HG03139 (cell line): ENCODE measurements at regions not wholly inside any gene's neighbourhood (a gene's known extent, or its start where the extent isn't known, plus 50 kb on each side); places are given as distances from the start of the nearest gene placed in this dataset.

Source experiments
- ATAC-seq: cut with Tn5 transposase; IDR thresholded peaks from one replicate; pipeline ENCODE4 v1.9.1; 2021; ENCODE audit not compliant: unreplicated experiment

DNA sequence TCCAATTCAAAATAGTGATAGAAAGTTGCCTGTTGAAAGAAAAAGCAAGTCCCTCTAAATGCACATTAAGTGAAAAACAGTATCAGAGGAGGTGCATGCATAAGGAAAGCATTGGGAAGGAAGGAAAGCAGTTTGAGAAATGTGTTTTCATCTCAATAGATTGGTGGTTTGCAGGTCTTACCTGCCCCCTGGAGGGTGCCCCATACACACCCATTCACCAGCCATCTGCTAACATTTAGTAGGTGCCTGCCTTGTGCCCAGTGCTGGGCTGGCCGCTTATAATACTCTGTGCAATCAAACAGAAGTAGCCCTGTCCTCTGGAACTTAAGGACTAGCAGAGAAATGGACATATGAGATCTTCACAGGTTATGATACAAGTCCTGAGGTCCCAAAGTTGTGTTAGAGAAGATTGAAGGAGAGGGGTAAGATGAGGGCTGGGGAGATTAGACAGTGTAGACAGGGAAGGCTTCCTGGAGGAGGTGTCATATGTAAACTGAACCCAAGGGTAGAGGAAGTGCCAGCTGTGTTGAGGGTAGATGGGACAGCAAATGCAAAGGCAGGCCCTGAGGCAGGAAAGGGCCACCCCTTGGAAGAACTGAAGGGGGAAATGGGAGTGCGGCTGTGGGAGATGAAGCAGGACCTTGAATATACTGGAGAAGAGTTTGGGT is 184.2 kb downstream of the MN1 start:
- no peak for ATAC-seq

DNA sequence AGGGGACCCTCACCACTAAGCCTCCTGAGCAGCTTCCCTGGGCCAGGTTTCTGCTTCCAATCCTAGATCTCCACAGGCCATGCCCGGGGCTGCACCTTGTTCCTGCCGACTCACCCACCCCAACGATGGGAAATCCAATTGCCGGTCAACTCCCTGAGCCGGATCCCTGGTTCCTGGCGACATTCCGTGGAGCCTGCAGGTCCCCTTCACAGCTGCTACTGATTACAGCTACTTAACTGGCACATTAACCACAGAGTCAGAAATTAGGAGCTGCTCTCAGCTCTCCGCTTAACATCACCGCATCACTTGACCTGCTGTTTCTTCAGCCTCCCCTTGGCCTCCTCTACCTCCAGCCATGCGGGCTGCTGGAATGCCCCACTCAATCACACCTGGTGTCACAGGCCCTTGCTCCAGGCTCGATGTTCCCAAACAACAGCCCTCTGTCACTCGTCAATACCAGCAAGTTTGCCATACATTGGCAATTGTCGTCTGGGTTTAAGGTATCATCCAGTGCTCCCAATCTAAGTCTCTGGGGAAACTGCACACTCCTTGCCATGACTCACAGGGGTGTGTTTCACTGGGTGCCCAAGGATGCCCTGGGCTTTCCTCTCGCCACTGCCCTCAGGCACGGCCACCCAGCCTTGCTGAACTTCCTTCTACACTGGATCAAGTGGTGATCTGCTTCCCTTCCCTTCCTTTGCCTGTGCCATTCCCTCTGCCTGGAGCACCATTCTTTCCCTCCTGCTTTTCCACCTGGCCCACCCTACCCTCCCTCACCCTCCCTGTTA is 181.0 kb downstream of the MN1 start:
- no peak for ATAC-seq

DNA sequence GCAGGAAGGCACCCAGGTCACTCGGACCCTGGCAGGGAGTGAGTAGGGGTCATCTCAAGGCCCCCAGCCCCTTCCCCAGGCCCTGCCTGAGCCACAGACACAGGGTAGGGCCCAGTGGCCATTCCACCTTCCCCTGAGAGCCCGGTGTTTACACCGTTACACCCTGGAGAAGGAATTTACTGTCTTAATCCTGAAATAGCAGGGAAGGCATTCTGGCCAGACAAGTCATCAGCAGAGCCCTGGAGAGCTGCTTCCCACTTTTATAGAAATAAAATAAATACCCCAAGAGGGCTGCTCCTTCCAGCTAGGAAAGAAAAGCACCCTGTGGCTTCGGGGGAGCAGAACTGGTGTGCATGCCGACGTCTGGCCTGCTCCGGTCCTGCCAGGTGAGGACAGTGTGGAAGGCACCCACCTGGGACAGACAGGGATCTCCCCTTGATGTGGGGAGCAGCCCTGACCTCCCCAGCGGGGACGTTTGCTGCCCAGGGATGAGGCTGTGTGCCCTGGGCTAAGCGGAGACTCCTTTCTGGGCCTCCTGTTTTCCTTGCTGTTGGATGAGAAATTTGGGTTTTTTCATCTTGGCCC is 180.0 kb downstream of the MN1 start:
- ATAC-seq, result no peak

DNA sequence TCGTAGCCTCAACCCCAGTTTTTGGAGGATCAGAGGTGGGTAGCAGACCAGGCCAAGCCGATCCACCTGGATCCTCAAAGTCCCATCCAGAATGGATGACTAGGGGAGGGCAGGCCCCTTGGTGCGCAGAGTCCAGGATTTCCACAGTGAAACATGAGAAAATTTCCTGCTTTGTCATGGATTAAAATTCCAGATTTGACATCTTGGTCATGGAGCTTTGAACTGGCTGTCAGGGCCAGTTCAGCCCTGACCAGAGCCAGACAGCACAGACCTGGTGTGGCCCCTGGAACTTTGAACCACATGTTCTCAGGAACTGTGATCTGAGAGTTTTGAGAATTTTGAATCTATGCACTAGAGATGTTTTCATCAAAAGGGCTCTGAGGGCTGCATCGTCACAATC is 177.5 kb downstream of the MN1 start:
- ATAC-seq, result no peak

DNA sequence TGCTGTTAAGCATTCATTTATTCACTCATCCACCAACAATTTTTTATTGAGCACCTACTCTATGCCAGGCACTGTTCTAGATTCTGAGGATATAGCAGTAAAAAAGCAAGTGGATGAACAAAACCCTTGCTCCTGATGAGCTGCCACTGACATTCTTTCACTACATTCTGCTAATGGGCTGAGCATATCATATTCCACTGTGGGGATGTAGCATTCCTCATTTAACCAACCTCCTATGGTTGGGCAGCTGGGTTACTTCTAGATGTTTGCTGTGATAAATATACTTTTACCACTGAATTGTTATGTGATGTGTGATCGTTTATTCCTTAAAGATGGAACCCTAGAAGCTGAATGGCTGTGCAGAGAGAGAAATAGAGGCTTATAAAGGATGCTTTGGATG is 176.9 kb downstream of the MN1 start:
- ATAC-seq, result no peak

DNA sequence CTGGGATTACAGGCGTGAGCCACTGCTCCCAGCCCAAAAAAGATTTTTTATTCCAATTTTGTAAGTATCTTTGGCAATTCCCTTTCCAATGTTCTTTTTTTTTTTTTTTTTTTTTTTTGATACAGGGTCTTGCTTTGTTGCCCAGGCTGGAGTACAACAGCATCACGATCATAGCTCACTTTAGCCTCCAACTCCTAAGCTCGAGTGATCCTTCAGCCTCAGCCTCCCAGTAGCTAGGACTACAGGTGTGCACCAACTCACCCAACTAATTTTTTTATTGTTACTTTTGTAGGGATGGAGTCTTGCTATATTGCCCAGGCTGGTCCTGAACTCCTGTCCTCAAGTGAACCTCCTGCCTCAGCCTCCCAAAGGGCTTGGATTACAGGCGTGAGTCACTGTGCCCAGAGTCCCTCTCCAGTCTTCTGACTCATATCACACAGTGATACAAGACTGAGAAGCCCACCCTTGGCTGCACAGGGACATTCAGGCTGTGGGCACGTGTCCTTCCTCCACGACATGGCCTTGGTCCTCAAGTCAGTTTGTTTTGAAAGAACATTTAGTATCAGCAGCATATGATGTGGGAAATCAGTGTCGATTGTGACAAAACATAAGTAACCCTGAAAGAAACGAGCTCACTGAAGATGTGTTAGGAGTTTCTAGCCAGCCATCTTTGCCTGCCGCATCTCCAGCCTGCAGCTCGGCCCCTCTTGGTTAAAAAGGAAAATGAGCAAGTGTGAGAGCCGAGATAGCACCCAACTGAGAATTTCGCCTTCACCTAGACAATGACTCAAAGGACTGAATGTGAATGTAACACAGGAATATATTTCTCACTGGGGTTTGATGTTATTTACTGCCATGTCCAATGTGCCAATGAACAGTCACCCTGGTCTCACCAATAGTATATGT is 175.5 kb downstream of the MN1 start:
- ATAC-seq, result no peak

DNA sequence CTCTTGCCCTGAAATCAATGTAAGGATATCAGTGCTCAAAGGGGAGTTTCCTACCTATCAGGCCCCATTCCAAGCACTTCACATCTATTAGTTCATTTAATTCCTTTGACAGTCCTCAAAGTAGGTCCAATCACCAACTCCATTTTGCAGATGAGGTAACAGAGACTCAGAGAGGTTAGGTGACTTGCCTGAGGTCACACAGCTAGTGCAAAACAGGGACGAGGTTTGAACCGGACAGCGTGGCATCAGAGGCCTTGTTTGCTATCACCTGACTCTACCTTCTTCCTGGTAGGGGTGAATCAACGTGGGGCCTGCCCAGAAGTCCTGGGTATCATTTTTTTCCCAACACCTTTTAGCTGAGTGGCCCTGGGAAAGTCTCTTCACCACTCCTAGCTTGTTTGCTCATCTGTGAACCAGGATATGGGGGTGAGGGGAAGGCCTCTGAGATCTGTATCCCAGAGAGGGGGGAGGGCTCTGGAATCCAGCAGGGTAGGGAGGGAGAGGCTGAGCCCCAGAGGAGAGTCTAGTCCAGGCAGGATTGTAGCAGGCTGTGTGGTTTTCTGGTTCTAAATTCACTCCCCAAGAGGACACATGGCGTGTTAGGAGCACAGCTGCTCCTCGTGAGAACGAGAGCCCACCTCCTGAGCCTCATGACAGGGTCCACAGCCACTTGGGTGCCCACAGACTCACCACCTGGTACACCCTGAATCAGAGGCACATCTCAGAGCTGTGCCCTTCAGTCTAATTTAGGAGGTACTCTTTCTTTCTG is 174.7 kb downstream of the MN1 start:
- ATAC-seq, result no peak

DNA sequence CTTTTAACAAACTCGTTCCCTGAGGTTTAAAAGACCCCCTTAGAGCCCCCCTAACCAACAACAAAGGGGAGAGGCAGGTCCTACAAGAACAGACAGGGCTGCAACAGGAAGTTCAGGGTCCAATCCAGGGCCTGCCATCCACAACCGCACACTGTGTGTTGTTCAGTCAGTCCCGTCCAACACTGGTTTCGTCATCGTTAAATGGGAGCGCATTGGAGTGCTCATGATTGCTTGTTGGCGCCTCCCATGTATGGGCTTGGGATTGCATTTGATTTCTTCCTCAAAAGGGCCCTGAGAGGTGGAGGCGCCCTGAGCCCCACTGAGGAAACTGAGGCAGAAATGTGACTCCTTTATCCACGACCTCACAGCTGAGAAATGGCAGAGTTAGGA is 174.1 kb downstream of the MN1 start:
- ATAC-seq, result no peak

DNA sequence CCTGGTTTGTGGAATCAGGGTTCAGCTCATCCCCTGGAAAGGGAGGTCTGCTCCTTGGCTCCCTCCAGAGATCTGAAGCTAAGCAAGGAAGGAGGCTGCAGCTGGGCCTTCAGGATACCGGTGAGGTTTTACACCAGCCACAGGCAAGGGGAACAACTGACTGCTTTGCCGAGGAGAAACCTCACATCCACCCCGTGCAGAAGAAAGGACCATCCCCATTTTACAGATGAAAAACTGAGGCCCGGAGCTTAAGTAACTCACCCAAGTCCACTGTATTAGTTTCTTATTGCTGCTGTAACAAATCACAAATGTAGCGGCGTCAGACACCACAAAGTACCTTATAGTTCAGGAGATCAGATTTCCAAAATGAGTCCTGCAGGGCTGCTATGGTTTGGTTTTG is 173.7 kb downstream of the MN1 start:
- ATAC-seq, result no peak

DNA sequence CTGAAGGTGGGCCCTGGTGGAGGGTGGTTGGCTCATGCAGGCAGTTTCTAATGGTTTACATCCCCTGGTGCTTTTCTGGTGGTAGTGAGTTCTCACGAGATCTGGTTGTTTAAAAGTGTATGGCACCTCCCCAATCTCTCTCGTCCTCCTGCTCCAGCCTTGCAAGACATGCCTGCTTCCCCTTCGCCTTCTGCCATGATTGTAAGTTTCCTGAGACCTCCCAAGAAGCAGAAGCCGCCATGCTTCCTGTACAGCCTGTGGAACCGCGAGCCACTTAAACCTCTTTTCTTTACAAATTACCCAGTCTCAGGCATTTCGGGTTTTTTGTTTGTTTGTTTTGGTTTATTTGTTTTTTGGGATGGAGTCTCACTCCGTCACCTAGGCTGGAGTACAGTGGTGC is 173.2 kb downstream of the MN1 start:
- ATAC-seq, result no peak

DNA sequence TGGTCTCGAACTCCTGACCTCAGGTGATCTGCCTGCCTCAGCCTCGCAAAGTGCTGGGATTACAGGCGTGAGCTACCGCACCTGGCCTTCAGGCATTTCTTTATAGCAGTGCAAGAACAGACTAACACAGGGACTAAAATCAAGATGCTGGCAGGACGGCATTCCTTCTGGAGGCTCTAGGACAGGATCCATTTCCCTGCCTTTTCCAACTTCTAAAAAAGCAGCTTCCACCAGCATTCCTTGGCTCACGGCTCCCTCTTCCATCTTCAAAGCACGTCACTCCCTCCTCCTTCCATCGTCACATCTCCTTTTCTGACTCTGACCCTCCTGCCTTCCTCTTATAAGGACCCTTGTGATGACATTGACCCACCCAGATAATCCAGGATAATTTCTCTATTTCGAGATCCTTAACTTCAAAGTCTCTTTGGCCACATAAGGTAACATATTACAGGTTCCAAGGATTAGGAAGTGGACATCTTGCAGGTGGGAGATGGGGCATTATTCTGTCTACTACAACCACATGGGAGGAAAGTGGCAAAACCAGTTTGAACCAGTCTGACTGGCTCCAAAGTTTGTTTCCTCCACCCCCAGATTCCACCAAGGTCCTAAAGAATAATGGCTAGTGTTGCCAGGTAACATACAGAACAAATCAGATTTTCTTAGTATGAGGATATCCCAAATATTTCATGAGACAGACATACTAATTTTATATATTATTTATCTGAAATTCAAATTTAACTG is 172.5 kb downstream of the MN1 start:
- ATAC-seq, result no peak

DNA sequence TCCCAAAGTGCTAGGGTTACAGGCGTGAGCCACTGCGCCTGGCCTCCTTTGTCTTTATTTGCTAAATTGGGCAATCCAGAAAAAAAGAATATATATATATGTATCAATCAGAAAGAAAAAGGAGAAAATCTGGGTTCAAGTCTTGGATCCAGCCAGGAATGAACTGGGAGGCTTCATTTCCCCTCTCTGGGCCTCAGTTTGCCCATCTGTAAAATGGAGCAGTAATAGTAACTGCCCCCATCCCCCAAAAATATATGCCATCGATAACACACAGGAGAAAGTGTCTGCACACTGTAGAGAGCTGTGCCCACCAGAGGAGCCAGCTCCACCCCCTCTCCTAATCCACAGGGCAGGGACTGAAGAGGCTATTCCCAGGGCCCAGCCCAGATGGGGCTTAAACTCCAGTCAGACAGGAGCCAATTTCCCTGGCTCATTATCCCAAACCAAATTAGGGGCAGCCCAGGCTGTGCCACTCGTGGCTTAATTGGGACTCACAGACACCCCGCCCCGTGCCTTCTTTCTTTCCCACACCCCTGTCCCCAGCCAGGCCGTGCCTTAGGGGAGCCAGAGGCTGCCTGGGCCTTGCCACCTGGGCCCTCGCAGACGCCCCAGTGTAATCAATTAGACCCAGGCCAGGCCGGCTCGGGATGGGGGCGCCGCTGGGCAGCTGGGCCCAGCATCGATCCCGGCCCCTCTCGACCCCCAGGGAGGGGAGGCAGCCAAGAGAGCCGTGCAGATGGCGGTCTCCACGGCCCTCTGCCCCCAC is 171.5 kb downstream of the MN1 start:
- no peak for ATAC-seq

DNA sequence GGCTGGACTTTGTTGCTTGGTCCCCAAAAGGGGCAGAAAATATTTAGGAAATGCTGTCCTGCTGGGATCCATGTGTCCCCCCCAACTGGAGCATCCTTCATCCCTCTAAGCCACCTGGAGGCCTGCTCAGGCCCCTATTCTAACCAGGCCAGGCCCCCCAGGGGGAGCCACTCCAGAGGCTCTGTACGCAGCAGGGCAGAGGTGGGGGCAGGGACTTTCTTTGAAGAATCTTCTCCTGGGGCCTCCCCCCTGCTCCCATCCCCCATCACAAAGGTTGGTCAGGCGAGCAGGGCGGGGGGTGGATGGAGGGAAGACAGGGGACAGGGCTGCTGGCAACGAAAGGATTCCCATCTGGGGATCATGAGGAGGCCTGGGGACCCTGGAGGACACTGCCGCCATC is 170.8 kb downstream of the MN1 start:
- no peak for ATAC-seq

DNA sequence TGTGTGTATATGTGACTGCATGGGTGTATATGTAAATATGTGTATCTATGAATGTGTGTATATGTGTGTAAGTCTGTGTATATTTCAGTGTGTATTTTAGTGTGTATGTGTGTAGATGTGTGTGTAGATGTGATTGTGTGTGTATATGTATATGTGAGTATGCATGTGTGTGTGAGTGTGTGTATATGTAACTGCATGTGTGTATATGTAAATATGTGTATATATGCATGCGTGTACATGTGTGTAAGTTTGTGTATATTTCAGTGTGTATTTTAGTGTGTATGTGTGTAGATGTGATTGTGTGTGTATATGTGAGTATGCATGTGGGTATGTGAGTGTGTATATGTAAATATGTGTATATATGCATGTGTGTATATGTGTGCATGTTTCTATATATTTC is 169.9 kb downstream of the MN1 start:
- ATAC-seq, result no peak

DNA sequence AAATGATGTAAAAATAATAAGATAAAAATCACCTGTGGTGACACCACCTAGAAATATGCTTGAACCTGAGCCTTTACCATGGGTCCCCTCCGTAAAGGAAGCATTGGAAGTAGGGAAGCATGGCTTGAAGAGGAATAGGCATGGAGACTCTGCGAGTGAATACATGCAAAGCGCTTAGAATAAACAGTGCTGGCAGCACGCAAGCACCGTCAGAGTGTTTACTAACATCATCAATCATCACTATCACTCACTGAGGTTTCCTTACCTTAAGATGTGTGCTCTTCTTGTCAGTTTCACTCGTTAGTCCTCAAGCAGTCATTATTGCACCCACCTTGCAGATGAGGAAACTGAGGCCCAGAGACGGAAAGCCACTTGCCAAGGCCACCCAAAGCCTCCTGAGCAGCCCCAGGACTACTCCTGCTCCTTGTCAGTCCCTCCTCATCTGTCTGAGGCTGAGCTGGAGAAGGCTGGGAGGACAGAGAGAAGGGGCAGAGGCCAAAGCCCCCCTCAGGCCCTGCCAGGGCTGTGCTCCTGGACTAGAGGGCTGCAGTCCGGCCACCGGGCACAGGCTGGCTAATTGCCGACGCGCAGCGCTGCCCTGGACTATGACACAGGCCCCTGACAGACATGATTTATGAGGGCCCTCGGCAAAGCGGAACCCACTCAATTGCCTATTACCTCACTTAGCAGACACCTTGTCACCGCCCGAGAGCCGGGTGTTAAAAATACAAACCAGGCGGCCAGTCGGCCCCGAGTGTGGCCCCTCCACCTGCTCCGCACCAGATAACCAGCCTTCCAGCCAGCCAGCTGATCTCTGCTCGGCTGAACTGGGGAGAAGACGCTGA is 168.9 kb downstream of the MN1 start:
- no peak for ATAC-seq

DNA sequence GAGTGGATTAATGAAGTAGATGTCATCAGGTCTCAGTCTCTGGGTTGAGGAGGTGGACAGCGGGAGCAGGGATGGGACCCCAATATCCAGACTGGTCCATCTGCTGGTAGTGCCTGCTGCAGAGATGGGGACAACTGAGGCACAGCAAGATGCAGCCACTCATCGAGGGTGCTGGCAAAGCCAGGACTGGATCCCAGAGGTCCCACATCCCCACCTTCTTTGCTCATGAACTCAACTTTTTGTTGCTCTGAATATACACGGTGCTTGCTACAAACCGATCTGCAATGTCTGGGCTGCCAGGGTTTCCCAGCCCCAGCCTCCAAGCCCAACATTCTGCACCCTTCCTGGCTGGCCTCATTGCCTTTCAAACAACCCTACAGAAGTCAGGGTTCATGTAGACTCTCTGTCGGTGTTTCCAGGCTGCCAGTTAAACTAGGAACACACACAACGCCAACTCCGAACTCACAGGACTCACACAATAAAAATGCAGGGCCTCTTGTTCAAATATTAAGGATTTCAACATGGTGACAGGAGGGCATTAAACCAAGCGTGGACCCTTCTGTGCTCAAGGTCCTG is 168.2 kb downstream of the MN1 start:
- no peak for ATAC-seq

DNA sequence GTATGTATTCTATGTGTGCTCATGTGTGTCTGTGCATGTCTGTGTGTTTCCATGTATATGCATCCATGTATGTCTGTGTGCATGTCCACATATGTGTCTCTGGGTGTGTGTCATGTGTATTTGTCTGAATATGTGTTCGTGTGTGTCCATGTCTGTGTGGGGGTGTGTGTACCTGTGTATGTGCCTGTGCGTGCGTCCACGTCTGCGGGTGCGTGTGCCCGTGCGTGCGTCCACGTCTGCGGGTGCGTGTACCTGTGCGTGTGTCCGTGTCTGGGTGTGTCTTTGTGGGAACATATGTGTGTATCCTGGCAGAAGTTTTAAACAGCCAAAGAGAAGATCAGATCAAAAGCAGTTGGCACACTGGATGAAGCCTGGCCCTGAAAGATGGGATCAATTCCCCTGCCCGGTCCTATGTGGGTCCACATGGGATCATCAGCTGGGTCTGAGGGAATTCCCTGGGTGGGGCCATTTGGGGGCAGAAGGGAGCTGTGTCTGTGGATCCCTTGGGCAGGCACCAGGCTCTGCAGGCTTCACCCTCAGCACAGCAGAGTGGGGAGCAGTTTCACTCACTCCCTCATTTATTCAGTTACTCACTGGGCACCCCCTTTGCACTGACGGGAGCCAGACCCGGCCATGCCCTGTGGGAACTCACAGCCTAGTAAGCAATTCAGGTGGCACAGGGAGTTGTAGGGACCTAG is 167.4 kb downstream of the MN1 start:
- no peak for ATAC-seq
